ENCODE measurements at regions not wholly inside any gene's neighbourhood (a gene's known extent, or its start where the extent isn't known, plus 50 kb on each side); places are given as distances from the start of the nearest gene placed in this dataset.

DNA sequence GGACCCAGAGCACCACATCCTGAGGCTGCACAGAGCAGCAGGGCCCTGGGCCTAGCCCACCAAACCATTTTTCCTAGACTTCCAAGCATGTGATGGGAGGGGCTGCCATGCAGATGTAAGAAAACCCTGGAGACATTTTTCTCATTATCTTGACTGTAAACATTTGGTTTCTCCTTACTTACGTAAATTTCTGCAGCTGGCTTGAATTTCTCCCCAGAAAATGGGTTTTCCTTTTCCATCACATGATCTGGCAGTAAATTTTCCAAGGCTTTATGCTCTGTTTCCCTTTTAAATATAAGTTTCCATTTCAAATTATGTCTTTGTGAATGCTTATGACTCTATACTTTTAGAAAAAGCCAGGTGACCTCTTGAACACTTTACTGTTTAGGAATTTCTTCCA is 945.9 kb upstream of the NDST4 start:
- no peak for DNase-seq (ENCODE audit: low spot score)
- no peak overlapping the region for H2AFZ ChIP-seq
- H3K27me3 ChIP-seq = no peaks in the 10 kb centered on the region
- no peaks in the 10 kb centered on the region for H3K9me2 ChIP-seq (replicated peaks; ENCODE audit: insufficient read depth)
- no peaks in the 10 kb centered on the region for H3K9me3 ChIP-seq (ENCODE audit: low read depth)
- H3K79me2 ChIP-seq = no peaks in the 10 kb centered on the region
- WGBS (ENCODE audit: low lambda C conversion rate, missing lambda C conversion rate) = 55% methylated on average over 1 of the region's 1 CpG
- H3K36me3 ChIP-seq (replicated peaks; ENCODE audit: insufficient read depth, low read depth) = no peaks in the 10 kb centered on the region
- no peaks in the 10 kb centered on the region for H4K20me1 ChIP-seq (ENCODE audit: insufficient read depth, poor library complexity, severe bottlenecking)
- H3K27ac ChIP-seq = no peak overlapping the region
- H3K4me2 ChIP-seq = no peak overlapping the region
- no peak overlapping the region for H3K4me3 ChIP-seq
- H3K4me1 ChIP-seq (ENCODE audit: insufficient read depth) = no peaks in the 10 kb centered on the region
- no peak for TF ChIP-seq EZH2 (IDR thresholded peaks at IDR 0.05; ENCODE audit: borderline replicate concordance)
- no peak for TF ChIP-seq EZH2phosphoT487 (IDR thresholded peaks at IDR 0.05; ENCODE audit: low read depth, severe bottlenecking, unreplicated experiment)
- no peak for TF ChIP-seq CTCF (IDR thresholded peaks at IDR 0.05; ENCODE audit: poor library complexity)

GRCh38 chr4:116058129-116058528 is 944.7 kb upstream of the NDST4 start:
- TF ChIP-seq EZH2 (IDR thresholded peaks at IDR 0.05; ENCODE audit: borderline replicate concordance) = no peak
- no peak for TF ChIP-seq EZH2phosphoT487 (IDR thresholded peaks at IDR 0.05; ENCODE audit: low read depth, severe bottlenecking, unreplicated experiment)
- TF ChIP-seq CTCF (IDR thresholded peaks at IDR 0.05; ENCODE audit: poor library complexity) = no peak
- Histone ChIP-seq H2AFZ (no peak overlapping the region), H3K4me2 (no peak overlapping the region), H3K27me3 (no peaks in the 10 kb centered on the region), H3K9me2 (replicated peaks; ENCODE audit: insufficient read depth) (no peaks in the 10 kb centered on the region), H3K4me3 (no peak overlapping the region), H3K79me2 (no peaks in the 10 kb centered on the region), H4K20me1 (ENCODE audit: insufficient read depth, poor library complexity, severe bottlenecking) (no peaks in the 10 kb centered on the region), H3K4me1 (ENCODE audit: insufficient read depth) (no peaks in the 10 kb centered on the region), H3K36me3 (replicated peaks; ENCODE audit: insufficient read depth, low read depth) (no peaks in the 10 kb centered on the region), H3K9me3 (ENCODE audit: low read depth) (no peaks in the 10 kb centered on the region), H3K27ac (no peak overlapping the region)
- WGBS (ENCODE audit: low lambda C conversion rate, missing lambda C conversion rate) = 94% methylated on average over 1 of the region's 1 CpG
- no peak for DNase-seq (ENCODE audit: low spot score)

DNA sequence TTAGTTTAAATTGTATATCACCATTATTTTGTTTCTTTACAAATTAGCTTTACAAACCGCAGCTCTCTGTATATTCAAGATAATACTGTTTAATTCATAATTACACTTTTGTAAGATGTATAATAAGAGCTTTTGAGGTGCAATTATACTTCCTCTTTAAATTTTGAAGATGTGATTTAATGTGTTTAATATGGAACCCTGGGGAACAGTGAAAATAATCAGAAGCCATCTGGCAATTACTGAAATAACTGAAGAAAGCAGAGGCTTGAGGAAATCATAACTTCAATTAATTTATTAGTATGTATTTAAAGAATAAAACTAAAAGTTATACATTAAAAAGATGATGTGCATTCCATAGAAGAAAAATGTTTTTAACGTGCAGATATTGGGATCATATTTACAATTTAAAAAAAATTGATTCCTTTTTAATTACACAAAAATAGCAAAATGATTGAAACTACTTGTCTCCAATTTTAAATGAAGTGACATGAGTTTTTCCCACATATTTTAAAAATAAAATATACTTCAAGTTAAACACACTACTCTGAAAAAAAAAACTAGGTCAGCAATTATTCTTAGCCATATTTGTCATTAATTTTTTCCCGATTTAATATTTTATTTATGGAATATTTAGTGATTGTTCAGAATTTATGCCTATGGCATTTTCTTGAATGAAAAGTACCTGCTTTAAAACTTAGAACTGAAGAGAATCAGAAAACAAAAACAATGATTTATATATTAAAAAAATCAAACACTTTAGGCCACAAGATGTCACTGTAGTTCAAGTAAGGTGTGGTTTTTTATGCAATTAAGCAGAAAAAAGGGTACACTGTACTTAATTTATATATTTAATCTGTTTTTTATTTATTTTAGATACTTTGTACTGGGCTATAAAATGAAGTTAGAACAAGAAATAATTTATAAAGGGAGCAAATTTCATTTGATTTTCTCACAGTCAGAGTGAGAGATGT is 942.7 kb upstream of the NDST4 start:
- 66% methylated on average over 3 of the region's 3 CpGs for WGBS (ENCODE audit: low lambda C conversion rate, missing lambda C conversion rate)
- H3K27me3 ChIP-seq = no peaks in the 10 kb centered on the region
- DNase-seq (ENCODE audit: low spot score) = peak; percentile 17
- TF ChIP-seq EZH2 (IDR thresholded peaks at IDR 0.05; ENCODE audit: borderline replicate concordance) (no peak), CTCF (IDR thresholded peaks at IDR 0.05; ENCODE audit: poor library complexity) (peak; percentile 67)
- H3K79me2 ChIP-seq = no peaks in the 10 kb centered on the region
- H3K9me3 ChIP-seq (ENCODE audit: low read depth) = no peaks in the 10 kb centered on the region
- no peak overlapping the region for H3K4me3 ChIP-seq
- H4K20me1 ChIP-seq (ENCODE audit: insufficient read depth, poor library complexity, severe bottlenecking) = no peaks in the 10 kb centered on the region
- H3K4me2 ChIP-seq = no peak overlapping the region
- no peaks in the 10 kb centered on the region for H3K36me3 ChIP-seq (replicated peaks; ENCODE audit: insufficient read depth, low read depth)
- H2AFZ ChIP-seq = no peak overlapping the region
- H3K4me1 ChIP-seq (ENCODE audit: insufficient read depth) = no peaks in the 10 kb centered on the region
- no peaks in the 10 kb centered on the region for H3K9me2 ChIP-seq (replicated peaks; ENCODE audit: insufficient read depth)
- no peak overlapping the region for H3K27ac ChIP-seq

Data from hepatocyte (in vitro differentiated cells).